Muscle layer of duodenum (tissue), 2 donors: ENCODE measurements at regions not wholly inside any gene's neighbourhood (a gene's known extent, or its start where the extent isn't known, plus 50 kb on each side); places are given as distances from the start of the nearest gene placed in this dataset.

Experiments used
- H3K27ac ChIP-seq: one replicate; pipeline ENCODE4 v1.7.0; 2013; ENCODE audit warnings: mild to moderate bottlenecking, low read length
- H3K27me3 ChIP-seq: one replicate; pipeline ENCODE4 v1.7.0; 2013; ENCODE audit warnings: low read depth, mild to moderate bottlenecking, control low read depth, low read length
- H3K36me3 ChIP-seq, 2 donors: one replicate each; pipeline ENCODE4 v1.7.0; 2013; ENCODE audit warnings: low read length in 2 of 2, control low read depth in 1 of 2, mild to moderate bottlenecking in 1 of 2; ENCODE audit not compliant: insufficient read depth in 2 of 2, control insufficient read depth in 1 of 2
- H3K4me1 ChIP-seq, 2 donors: one replicate each; pipeline ENCODE4 v1.7.0; 2013; ENCODE audit warnings: low read length in 2 of 2, mild to moderate bottlenecking in 2 of 2, control low read depth in 1 of 2, moderate library complexity in 1 of 2; ENCODE audit not compliant: insufficient read depth in 2 of 2, control insufficient read depth in 1 of 2
- H3K4me3 ChIP-seq, 2 donors: one replicate each; pipeline ENCODE4 v1.7.0; 2013; ENCODE audit warnings: low read length in 2 of 2, low read depth in 1 of 2, mild to moderate bottlenecking in 1 of 2
- H3K9me3 ChIP-seq, 2 donors: one replicate each; pipeline ENCODE4 v1.7.0; 2013; ENCODE audit warnings: low read length in 2 of 2, control low read depth in 1 of 2, mild to moderate bottlenecking in 1 of 2; ENCODE audit not compliant: control insufficient read depth in 1 of 2
- donor health status: healthy.

DNA sequence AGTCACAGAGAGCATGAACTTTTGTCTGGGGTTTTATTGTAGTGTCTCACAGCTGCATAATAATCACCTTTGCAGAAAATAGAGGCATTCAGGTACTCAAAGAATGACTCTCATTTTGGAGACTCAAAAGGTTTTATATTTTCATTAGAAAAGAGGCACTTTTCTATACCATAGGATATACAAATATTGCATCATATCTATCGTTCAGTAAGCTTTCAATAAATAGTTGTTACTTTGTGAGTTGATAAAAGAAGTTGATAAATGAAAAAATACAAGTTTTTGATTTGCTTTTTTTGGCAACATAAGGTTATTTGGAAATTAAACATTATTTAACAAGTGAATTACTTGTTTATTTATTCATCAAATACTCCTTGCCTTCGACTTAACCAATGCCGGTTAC is 279.9 kb downstream of the ARL4A start:
- H3K4me3 ChIP-seq: no peak overlapping the region
- no peaks in the 10 kb centered on the region for H3K36me3 ChIP-seq
- H3K27me3 ChIP-seq: no peaks in the 10 kb centered on the region
- no peaks in the 10 kb centered on the region for H3K4me1 ChIP-seq
- no peak overlapping the region for H3K27ac ChIP-seq
- H3K9me3 ChIP-seq: no peaks in the 10 kb centered on the region

DNA sequence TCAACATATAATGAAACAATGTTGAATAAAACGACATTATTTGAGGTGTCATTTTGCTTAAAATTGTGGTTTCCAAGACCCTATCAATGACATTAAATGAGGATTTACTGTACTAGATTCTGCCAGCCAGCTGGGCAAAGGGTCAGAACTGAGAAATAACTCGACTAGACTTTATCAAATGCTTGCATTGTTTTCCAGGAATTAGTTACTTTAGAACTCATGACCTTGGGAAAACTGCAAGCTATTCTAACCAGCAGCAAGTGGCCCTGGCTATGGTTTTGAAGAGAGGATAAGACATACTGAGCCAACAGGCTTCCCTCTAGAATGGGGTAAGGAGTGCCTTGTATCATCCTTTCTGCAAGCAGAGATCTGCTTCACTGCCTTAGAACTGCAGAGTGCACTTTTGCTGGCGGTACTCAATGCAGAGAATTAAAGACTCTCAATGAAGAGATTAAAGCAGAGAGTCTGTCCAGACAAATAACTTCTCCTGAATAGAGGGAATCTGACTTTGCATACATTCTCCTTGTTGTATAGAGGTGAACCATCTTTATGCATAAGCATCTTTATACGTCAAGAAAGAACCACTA is 281.5 kb downstream of the ARL4A start:
- H3K36me3 ChIP-seq: no peaks in the 10 kb centered on the region
- H3K27me3 ChIP-seq: no peaks in the 10 kb centered on the region
- H3K4me3 ChIP-seq: no peak overlapping the region
- H3K4me1 ChIP-seq: no peaks in the 10 kb centered on the region
- H3K27ac ChIP-seq: no peak overlapping the region
- no peaks in the 10 kb centered on the region for H3K9me3 ChIP-seq

DNA sequence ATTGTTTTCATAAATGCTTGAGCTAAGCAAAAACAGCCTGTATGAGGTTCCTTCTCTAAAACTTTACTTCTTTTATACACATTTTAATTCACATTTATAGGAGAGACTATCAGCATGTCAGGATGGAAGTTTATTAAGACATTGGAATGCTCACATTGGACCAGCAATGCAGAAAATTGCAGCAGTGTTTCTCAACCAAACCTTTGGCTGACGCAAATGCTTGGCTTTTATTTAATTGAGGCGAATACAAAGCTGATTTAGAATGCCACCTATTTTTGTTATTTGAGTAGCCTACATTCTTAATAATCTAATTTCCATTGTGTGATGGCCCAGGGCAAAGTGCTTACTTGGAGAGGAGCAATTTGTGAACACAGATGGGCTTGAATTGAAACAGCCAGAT is 283.2 kb downstream of the ARL4A start:
- H3K27ac ChIP-seq: no peak overlapping the region
- no peaks in the 10 kb centered on the region for H3K9me3 ChIP-seq
- H3K36me3 ChIP-seq: no peaks in the 10 kb centered on the region
- H3K4me1 ChIP-seq: no peaks in the 10 kb centered on the region
- no peaks in the 10 kb centered on the region for H3K27me3 ChIP-seq
- H3K4me3 ChIP-seq: no peak overlapping the region

DNA sequence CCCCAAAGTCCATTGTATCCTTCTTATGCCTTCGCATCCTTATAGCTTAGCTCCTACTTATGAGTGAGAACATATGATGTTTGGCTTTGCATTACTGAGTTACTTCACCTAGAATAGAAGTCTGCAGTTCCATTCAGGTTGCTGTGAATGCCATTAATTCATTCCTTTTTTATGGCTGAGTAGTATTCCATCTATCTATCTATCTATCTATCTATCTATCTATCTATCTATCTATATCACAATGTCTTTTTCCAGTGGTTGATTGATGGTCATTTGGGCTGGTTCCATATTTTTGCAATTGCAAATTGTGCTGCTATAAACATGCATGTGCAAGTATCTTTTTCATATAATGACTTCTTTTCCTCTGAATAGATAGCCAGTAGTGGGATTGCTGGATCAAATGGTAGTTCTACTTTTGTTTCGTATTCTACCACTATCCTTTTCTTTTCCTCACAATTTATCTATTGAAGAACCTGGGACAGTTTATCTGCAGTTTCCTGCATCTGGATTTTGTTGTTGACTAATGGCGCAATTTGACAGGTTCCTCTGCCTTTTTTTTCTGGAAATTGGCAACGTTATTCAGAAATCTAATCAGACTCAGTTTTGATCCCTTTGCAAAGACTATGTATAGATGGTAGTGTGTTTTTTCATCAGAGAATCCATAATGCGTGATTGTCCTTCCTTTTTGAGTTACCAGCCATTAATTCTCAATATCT is 287.2 kb downstream of the ARL4A start:
- no peaks in the 10 kb centered on the region for H3K36me3 ChIP-seq
- no peaks in the 10 kb centered on the region for H3K9me3 ChIP-seq
- no peaks in the 10 kb centered on the region for H3K4me1 ChIP-seq
- no peak overlapping the region for H3K4me3 ChIP-seq
- H3K27ac ChIP-seq: no peak overlapping the region
- no peaks in the 10 kb centered on the region for H3K27me3 ChIP-seq

DNA sequence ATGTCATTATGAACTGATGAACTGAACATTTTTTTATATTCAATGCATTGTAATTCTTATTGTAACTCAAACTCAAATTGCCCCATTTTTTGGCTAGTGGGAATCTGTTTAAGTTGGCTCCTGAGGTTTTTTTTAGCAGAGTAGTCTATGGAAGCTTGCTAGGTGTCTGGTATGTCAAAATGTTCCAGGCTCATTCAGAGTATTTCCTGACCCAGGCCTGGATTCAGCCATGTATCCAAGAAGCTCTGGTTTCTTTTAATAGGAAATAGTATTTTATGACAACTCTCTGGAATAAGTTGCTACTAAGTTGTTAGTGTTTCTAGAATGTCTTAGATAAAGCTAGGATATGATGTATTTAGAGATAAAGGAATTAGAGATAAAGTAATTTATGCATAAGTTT is 288.0 kb downstream of the ARL4A start:
- no peaks in the 10 kb centered on the region for H3K4me1 ChIP-seq

DNA sequence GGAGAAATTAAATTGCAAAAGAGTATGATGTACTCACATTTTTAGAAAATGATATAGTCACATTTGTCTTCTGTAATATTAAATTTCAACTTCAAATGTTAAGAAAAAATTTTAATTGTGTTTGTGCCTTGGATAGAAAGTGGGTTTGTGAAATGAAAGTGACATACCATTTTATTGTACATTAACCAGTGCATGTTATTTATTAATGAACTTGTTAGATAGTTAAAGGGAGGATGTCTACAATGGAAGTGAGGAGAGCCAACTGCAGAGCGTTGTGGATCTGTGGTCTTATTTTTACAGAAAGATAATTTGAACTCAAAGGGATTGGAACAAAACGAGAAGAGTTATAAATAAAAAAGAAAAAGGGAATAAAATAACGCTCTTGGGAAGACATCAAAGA is 291.7 kb downstream of the ARL4A start:
- no peaks in the 10 kb centered on the region for H3K4me1 ChIP-seq
- no peaks in the 10 kb centered on the region for H3K9me3 ChIP-seq
- H3K4me3 ChIP-seq: no peak overlapping the region
- H3K27me3 ChIP-seq: no peaks in the 10 kb centered on the region
- H3K27ac ChIP-seq: no peak overlapping the region
- H3K36me3 ChIP-seq: no peaks in the 10 kb centered on the region

More for the DNA sequence above, 288.0 kb downstream of the ARL4A start:
- H3K9me3 ChIP-seq: no peaks in the 10 kb centered on the region
- H3K27me3 ChIP-seq: no peaks in the 10 kb centered on the region
- no peak overlapping the region for H3K4me3 ChIP-seq
- no peaks in the 10 kb centered on the region for H3K36me3 ChIP-seq
- no peak overlapping the region for H3K27ac ChIP-seq

DNA sequence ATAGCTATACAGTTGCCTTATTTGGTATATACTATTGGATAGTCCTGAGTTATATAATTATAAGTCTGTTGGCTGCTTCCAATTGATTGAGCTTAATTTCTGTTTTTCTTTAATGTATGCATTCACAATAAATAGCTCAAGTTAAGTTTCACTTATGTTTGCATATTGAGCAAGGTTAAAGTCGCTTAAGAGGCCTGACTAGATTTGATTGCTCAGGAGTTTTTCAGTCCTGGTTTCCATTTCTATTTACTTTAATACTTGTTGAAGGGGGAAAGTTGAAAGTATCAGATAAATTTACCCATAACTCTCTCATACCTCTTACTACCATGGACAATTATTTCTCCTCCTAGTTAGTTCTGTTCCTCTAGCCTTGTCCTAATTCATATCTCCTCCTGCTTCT is 294.7 kb downstream of the ARL4A start:
- Histone ChIP-seq H3K36me3 (no peaks in the 10 kb centered on the region), H3K4me3 (no peak overlapping the region), H3K4me1 (no peaks in the 10 kb centered on the region), H3K27me3 (no peaks in the 10 kb centered on the region), H3K27ac (no peak overlapping the region), H3K9me3 (no peaks in the 10 kb centered on the region)

DNA sequence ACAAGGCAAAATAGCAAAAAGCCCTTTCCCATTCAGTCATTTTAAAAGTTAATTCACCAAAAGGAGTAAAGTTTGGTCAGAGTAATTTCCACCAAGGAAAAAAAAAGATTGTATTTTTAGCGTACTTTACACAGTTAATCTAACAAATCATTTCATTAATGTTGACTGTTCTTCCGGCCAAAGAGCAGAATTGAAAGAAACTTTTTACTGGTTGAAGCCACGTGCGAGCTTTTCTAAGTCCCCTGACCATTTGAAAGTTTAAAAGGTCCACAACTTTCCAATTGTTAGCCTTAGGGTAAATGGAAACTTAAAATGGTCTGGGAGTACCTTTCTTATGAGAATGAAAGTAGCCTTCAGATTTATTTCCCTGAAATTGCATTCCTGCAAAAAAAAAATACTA is 296.7 kb downstream of the ARL4A start:
- Histone ChIP-seq H3K27me3 (no peaks in the 10 kb centered on the region), H3K27ac (no peak overlapping the region), H3K4me1 (no peaks in the 10 kb centered on the region), H3K36me3 (no peaks in the 10 kb centered on the region), H3K4me3 (no peak overlapping the region), H3K9me3 (no peaks in the 10 kb centered on the region)

DNA sequence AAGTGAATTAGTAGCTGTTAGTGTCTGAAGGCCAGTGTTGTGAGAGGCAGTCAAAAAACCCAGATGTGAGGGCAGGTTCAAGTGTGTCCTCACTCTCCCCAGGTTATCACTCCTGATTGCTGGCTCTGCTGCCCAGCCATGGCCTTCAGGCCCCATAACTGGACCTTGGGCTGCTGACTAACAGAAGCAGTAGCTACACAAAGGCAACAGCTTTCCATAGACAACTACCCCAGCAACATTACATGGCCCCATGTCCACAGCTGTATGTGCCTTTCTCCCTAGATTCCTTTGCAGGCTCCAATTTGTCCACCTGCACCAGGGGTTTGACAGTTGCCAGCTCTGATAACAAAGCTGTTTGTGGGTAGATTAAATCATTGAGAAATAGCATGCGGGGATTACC is 297.8 kb downstream of the ARL4A start:
- no peak overlapping the region for H3K4me3 ChIP-seq

DNA sequence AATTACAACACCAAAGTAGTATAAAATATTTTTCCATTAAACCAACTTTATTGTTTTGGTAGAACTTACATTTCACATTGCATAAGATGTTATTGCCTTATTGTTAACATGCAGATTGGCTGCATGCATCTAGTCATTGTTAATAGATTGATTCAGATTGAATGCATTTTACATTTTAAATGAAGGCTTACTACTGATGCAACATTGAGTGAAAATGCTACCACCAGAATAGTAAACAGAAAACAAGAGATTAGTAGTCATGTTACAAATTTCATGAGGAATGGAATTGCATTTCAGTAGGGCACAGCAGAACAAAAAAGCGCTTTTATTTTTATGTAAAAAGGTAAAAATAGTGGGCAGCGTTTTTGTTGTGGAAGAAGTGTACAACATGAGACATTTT is 298.3 kb downstream of the ARL4A start:
- no peaks in the 10 kb centered on the region for H3K36me3 ChIP-seq
- no peaks in the 10 kb centered on the region for H3K9me3 ChIP-seq
- H3K27ac ChIP-seq: no peak overlapping the region
- H3K27me3 ChIP-seq: no peaks in the 10 kb centered on the region
- H3K4me1 ChIP-seq: no peaks in the 10 kb centered on the region
- no peak overlapping the region for H3K4me3 ChIP-seq

More for the DNA sequence above, 297.8 kb downstream of the ARL4A start:
- no peak overlapping the region for H3K27ac ChIP-seq
- no peaks in the 10 kb centered on the region for H3K9me3 ChIP-seq
- H3K4me1 ChIP-seq: no peaks in the 10 kb centered on the region
- H3K27me3 ChIP-seq: no peaks in the 10 kb centered on the region
- no peaks in the 10 kb centered on the region for H3K36me3 ChIP-seq

DNA sequence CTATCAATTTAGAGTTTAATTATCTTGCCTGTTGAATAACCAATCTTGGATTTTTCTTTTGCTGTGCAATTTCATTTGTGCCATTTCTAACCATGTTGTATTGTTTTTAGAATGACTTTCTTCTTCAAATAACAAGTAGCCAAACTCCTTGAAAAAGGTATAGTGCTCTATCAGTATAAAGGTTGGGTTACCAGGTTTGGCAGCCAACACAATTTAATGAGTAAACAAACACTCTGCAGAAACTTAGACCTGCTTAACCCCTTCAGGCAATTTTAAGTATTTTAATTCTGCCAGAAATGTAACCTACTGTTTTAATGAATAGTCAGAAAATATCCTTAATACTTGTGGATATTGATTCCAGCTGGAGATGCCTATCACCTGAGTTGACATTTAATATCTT is 299.8 kb downstream of the ARL4A start:
- Histone ChIP-seq H3K27me3 (no peaks in the 10 kb centered on the region), H3K9me3 (no peaks in the 10 kb centered on the region), H3K36me3 (no peaks in the 10 kb centered on the region), H3K27ac (no peak overlapping the region), H3K4me1 (no peaks in the 10 kb centered on the region), H3K4me3 (no peak overlapping the region)

DNA sequence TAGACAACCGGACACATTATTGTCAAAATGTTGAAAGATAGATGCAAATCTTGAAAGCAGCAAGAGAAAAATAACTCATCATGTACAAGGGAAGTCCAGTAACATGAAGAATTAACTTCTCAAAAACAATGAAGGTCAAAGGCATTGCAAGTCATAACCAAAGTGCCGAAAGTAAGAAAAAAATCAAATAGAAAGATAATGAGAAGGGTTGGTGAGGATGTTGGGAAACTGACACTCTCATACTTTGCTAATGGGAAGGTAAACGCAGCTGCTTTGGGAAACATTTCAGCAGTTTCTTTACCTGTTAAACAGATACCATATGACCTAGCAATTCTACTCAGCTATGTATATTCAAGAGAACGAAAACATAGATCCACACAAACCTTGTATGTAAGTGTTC is 303.0 kb downstream of the ARL4A start:
- no peaks in the 10 kb centered on the region for H3K27me3 ChIP-seq
- no peak overlapping the region for H3K4me3 ChIP-seq
- no peaks in the 10 kb centered on the region for H3K4me1 ChIP-seq
- no peaks in the 10 kb centered on the region for H3K9me3 ChIP-seq
- no peak overlapping the region for H3K27ac ChIP-seq
- H3K36me3 ChIP-seq: no peaks in the 10 kb centered on the region
